Osteocyte (in vitro differentiated cells): ENCODE measurements at regions not wholly inside any gene's neighbourhood (a gene's known extent, or its start where the extent isn't known, plus 50 kb on each side); places are given as distances from the start of the nearest gene placed in this dataset.
"Not testable (repeated sequence)": the region's sequence is repeated elsewhere in the genome, so short reads cannot be mapped to it uniquely, and the experiment has no call there.

Experiments used
- DNase-seq: peaks from one replicate; pipeline ENCODE4 v3.0.0; 2021; ENCODE audit warnings: mixed read lengths; ENCODE audit not compliant: unreplicated experiment; ENCODE audit errors: extremely low spot score
- H3K27ac Mint-ChIP-seq: one replicate; pipeline ENCODE4 v1.8.0; 2021; ENCODE audit warnings: mild to moderate bottlenecking, mixed read lengths; ENCODE audit not compliant: unreplicated experiment
- H3K27me3 Mint-ChIP-seq: one replicate; pipeline ENCODE4 v1.8.0; 2021; ENCODE audit warnings: mixed read lengths; ENCODE audit not compliant: unreplicated experiment
- H3K36me3 Mint-ChIP-seq: one replicate; pipeline ENCODE4 v1.8.0; 2021; ENCODE audit warnings: mixed read lengths; ENCODE audit not compliant: unreplicated experiment
- H3K4me1 Mint-ChIP-seq: one replicate; pipeline ENCODE4 v1.8.0; 2021; ENCODE audit warnings: mixed read lengths; ENCODE audit not compliant: unreplicated experiment
- H3K4me3 Mint-ChIP-seq: one replicate; pipeline ENCODE4 v1.8.0; 2021; ENCODE audit warnings: mild to moderate bottlenecking, moderate library complexity, mixed read lengths; ENCODE audit not compliant: unreplicated experiment
- H3K9me3 Mint-ChIP-seq: one replicate; pipeline ENCODE4 v1.8.0; 2021; ENCODE audit warnings: mixed read lengths; ENCODE audit not compliant: unreplicated experiment
- CTCF ChIP-seq: fragments of 200-600 bp; sonication (generic); IDR thresholded peaks from 2 replicates; pipeline ENCODE4 v1.5.0; 2021; ENCODE audit warnings: antibody characterized with exemption, mild to moderate bottlenecking, moderate library complexity

GRCh38 chr6:19723545-19723944 lies 113.6 kb upstream of the ID4 start:
- no peak for TF ChIP-seq CTCF
- Mint-ChIP-seq H3K4me3 (no peak overlapping the region), H3K27me3 (no peaks in the 10 kb centered on the region), H3K36me3 (no peaks in the 10 kb centered on the region), H3K4me1 (peaks cover 20% of the 10 kb centered on the region), H3K9me3 (no peaks in the 10 kb centered on the region), H3K27ac (peak overlapping the region; percentile 20)
- DNase-seq = no peak

- not testable (repeated sequence) for DNase-seq, H3K27ac Mint-ChIP-seq, H3K4me3 Mint-ChIP-seq, H3K27me3 Mint-ChIP-seq, H3K36me3 Mint-ChIP-seq, H3K9me3 Mint-ChIP-seq
- H3K4me1 Mint-ChIP-seq = peaks cover 15% of the 10 kb centered on the region
Observed at GRCh38 chr6:19725436-19725835, 111.7 kb upstream of the ID4 start.

- Mint-ChIP-seq H3K4me3 (no peak overlapping the region), H3K4me1 (peaks cover 9% of the 10 kb centered on the region), H3K27ac (peak overlapping the region; percentile 50), H3K36me3 (no peaks in the 10 kb centered on the region), H3K9me3 (peaks cover 18% of the 10 kb centered on the region), H3K27me3 (no peaks in the 10 kb centered on the region)
- no peak for TF ChIP-seq CTCF
- no peak for DNase-seq
Observed at GRCh38 chr6:19731282-19731681, 105.9 kb upstream of the ID4 start.

GRCh38 chr6:19734061-19734460 lies 103.1 kb upstream of the ID4 start:
- DNase-seq = no peak
- H3K27me3 Mint-ChIP-seq = no peaks in the 10 kb centered on the region
- H3K27ac Mint-ChIP-seq = no peak overlapping the region
- H3K4me3 Mint-ChIP-seq = no peak overlapping the region
- TF ChIP-seq CTCF = no peak
- H3K4me1 Mint-ChIP-seq = peaks cover 9% of the 10 kb centered on the region
- H3K36me3 Mint-ChIP-seq = no peaks in the 10 kb centered on the region
- H3K9me3 Mint-ChIP-seq = peaks cover 18% of the 10 kb centered on the region

GRCh38 chr6:19734519-19734918 lies 102.7 kb upstream of the ID4 start:
- peaks cover 9% of the 10 kb centered on the region for H3K4me1 Mint-ChIP-seq
- no peaks in the 10 kb centered on the region for H3K36me3 Mint-ChIP-seq
- no peaks in the 10 kb centered on the region for H3K27me3 Mint-ChIP-seq
- H3K27ac Mint-ChIP-seq = no peak overlapping the region
- no peak for DNase-seq
- H3K9me3 Mint-ChIP-seq = peaks cover 18% of the 10 kb centered on the region
- no peak overlapping the region for H3K4me3 Mint-ChIP-seq
- TF ChIP-seq CTCF = no peak

- Mint-ChIP-seq H3K27ac (no peak overlapping the region), H3K27me3 (no peaks in the 10 kb centered on the region), H3K36me3 (no peaks in the 10 kb centered on the region), H3K9me3 (peaks cover 9% of the 10 kb centered on the region), H3K4me3 (no peak overlapping the region), H3K4me1 (peaks cover 7% of the 10 kb centered on the region)
- TF ChIP-seq CTCF = no peak
- no peak for DNase-seq
Observed at GRCh38 chr6:19736066-19736465, 101.1 kb upstream of the ID4 start.
